ENCODE measurements at regions not wholly inside any gene's neighbourhood (a gene's known extent, or its start where the extent isn't known, plus 50 kb on each side); places are given as distances from the start of the nearest gene placed in this dataset.

DNA sequence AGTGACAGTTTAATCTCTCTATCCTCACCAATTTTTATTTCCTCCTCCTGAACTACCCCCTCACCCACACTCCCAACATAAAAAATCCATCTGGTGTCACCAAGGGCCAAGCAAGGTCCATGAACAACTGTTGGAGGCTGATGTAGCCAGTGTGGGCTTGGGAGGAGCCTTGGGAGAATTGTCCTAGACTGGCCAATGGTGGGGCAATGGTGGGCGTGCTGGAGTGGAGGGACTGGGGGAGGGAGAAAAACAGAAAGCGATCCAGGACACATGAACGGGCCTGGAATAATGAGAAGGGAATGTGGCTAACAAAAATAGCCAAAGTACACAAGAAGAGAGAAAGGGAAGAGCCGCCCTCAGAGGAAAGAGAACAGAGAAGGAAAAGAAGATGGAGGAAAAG lies 272.6 kb downstream of the ENC1 start:
- DNase-seq (ENCODE audit: low read depth, low spot score) (no peak), FAIRE-seq (no peak)
- ChIA-PET CTCF (interaction anchor here (1.1 kb wide), 1 partner anchor 12 kb away, joined by 4 read pairs; no protein-coding TSS in a partner anchor), POLR2A (no interaction called here)
- BruUV-seq (replicated peaks) = no TSS peak
- Histone ChIP-seq H3K4me2 (ENCODE audit: insufficient read depth, low read length) (no peak overlapping the region), H3K79me2 (ENCODE audit: control insufficient read depth, insufficient read depth, low read length) (no peaks in the 10 kb centered on the region), H3K9me3 (replicated peaks; ENCODE audit: control insufficient read depth, insufficient read depth, low read length) (no peaks in the 10 kb centered on the region), H4K20me1 (replicated peaks; ENCODE audit: control insufficient read depth, extremely low read depth, insufficient read depth, low read length) (no peaks in the 10 kb centered on the region), H3K27me3 (ENCODE audit: control insufficient read depth in 2 of 2, insufficient read depth in 2 of 2, low read length in 2 of 2) (peaks cover 0 to 4% of the 10 kb centered on the region in 2 experiments), H3K4me3 (replicated peaks in 1 of 3; ENCODE audit: insufficient read depth in 1 of 3, low read depth in 1 of 3, low read length in 3 of 3) (no peak overlapping the region), H2AFZ (ENCODE audit: low read depth, low read length) (no peak overlapping the region), H3K4me1 (ENCODE audit: control insufficient read depth, extremely low read depth, insufficient read depth, low read length) (no peaks in the 10 kb centered on the region), H3K9ac (replicated peaks; ENCODE audit: extremely low read depth, insufficient read depth, low read length) (no peak overlapping the region), H3K36me3 (ENCODE audit: control insufficient read depth in 2 of 2, extremely low read depth in 1 of 2, insufficient read depth in 2 of 2, low read length in 2 of 2) (no peaks in the 10 kb centered on the region), H3K27ac (ENCODE audit: insufficient read depth, low read depth, low read length) (no peak overlapping the region), H3K9me1 (replicated peaks; ENCODE audit: control insufficient read depth, extremely low read depth, insufficient read depth, low read length) (no peaks in the 10 kb centered on the region)
- intact Hi-C loops (cut with micrococcal nuclease) (no loop called here), dilution Hi-C loops (cut with MboI; ENCODE audit: extremely low pct_ligation_motif_present, low sequenced_read_pairs) (no loop called here)
- TF ChIP-seq JUN (IDR thresholded peaks at IDR 0.05; ENCODE audit: borderline replicate concordance, insufficient read depth, insufficient read length, low read depth) = no peak
- TF ChIP-seq MYC (IDR thresholded peaks at IDR 0.05; ENCODE audit: low read depth, low read length) = no peak
- no peak for TF ChIP-seq GATA2 (IDR thresholded peaks at IDR 0.05; ENCODE audit: insufficient read depth, insufficient read length, low read depth, low read length)
- no peak for TF ChIP-seq POLR2A (IDR thresholded peaks at IDR 0.05; ENCODE audit: low read depth, low read length)
- no peak for TF ChIP-seq POLR2AphosphoS5 (IDR thresholded peaks at IDR 0.05; ENCODE audit: insufficient read depth, low read depth, low read length)
- TF ChIP-seq FOS (IDR thresholded peaks at IDR 0.05; ENCODE audit: borderline replicate concordance, insufficient read depth, low read length) = no peak
- TF ChIP-seq, protein P1, sequence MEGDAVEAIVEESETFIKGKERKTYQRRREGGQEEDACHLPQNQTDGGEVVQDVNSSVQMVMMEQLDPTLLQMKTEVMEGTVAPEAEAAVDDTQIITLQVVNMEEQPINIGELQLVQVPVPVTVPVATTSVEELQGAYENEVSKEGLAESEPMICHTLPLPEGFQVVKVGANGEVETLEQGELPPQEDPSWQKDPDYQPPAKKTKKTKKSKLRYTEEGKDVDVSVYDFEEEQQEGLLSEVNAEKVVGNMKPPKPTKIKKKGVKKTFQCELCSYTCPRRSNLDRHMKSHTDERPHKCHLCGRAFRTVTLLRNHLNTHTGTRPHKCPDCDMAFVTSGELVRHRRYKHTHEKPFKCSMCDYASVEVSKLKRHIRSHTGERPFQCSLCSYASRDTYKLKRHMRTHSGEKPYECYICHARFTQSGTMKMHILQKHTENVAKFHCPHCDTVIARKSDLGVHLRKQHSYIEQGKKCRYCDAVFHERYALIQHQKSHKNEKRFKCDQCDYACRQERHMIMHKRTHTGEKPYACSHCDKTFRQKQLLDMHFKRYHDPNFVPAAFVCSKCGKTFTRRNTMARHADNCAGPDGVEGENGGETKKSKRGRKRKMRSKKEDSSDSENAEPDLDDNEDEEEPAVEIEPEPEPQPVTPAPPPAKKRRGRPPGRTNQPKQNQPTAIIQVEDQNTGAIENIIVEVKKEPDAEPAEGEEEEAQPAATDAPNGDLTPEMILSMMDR (IDR thresholded peaks at IDR 0.05; ENCODE audit: extremely low read depth in 1 of 2, insufficient read depth in 1 of 2, low read depth in 1 of 2, low read length in 2 of 2) = no peak
- TF ChIP-seq, protein P2, sequence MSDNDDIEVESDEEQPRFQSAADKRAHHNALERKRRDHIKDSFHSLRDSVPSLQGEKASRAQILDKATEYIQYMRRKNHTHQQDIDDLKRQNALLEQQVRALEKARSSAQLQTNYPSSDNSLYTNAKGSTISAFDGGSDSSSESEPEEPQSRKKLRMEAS (IDR thresholded peaks at IDR 0.05; ENCODE audit: insufficient read depth, insufficient read length) = no peak
- no peak for TF ChIP-seq EZH2 (IDR thresholded peaks at IDR 0.05; ENCODE audit: borderline replicate concordance, low read depth, low read length, severe bottlenecking)

Data from endothelial cell of umbilical vein (primary cell).